ENCODE measurements at regions not wholly inside any gene's neighbourhood (a gene's known extent, or its start where the extent isn't known, plus 50 kb on each side); places are given as distances from the start of the nearest gene placed in this dataset.

GRCh38 chr12:24630856-24631255, 318.0 kb downstream of the BCAT1 start:
- Histone ChIP-seq H3K4me1 (ENCODE audit: control insufficient read depth, extremely low read depth, insufficient read depth, low read length) (no peaks in the 10 kb centered on the region), H3K4me2 (ENCODE audit: insufficient read depth, low read length) (no peak overlapping the region), H3K4me3 (replicated peaks in 1 of 3; ENCODE audit: insufficient read depth in 1 of 3, low read depth in 1 of 3, low read length in 3 of 3) (no peak overlapping the region), H3K27me3 (ENCODE audit: control insufficient read depth in 2 of 2, insufficient read depth in 2 of 2, low read length in 2 of 2) (peaks cover 0 to 2% of the 10 kb centered on the region in 2 experiments), H3K9ac (replicated peaks; ENCODE audit: extremely low read depth, insufficient read depth, low read length) (no peak overlapping the region), H2AFZ (ENCODE audit: low read depth, low read length) (no peak overlapping the region), H3K36me3 (ENCODE audit: control insufficient read depth in 2 of 2, extremely low read depth in 1 of 2, insufficient read depth in 2 of 2, low read length in 2 of 2) (no peaks in the 10 kb centered on the region), H3K9me1 (replicated peaks; ENCODE audit: control insufficient read depth, extremely low read depth, insufficient read depth, low read length) (no peaks in the 10 kb centered on the region), H4K20me1 (replicated peaks; ENCODE audit: control insufficient read depth, extremely low read depth, insufficient read depth, low read length) (no peaks in the 10 kb centered on the region), H3K9me3 (replicated peaks; ENCODE audit: control insufficient read depth, insufficient read depth, low read length) (no peaks in the 10 kb centered on the region), H3K27ac (ENCODE audit: insufficient read depth, low read depth, low read length) (no peak overlapping the region), H3K79me2 (ENCODE audit: control insufficient read depth, insufficient read depth, low read length) (no peaks in the 10 kb centered on the region)
- CTCF ChIA-PET = no interaction called here
- POLR2A ChIA-PET = no interaction called here
- no peak for FAIRE-seq
- intact Hi-C loops (cut with micrococcal nuclease) (no loop called here), dilution Hi-C loops (cut with MboI; ENCODE audit: extremely low pct_ligation_motif_present, low sequenced_read_pairs) (no loop called here)
- DNase-seq (ENCODE audit: low read depth, low spot score) = no peak
- no peak for TF ChIP-seq EZH2 (IDR thresholded peaks at IDR 0.05; ENCODE audit: borderline replicate concordance, low read depth, low read length, severe bottlenecking)
- TF ChIP-seq GATA2 (IDR thresholded peaks at IDR 0.05; ENCODE audit: insufficient read depth, insufficient read length, low read depth, low read length) = no peak
- TF ChIP-seq MAX (IDR thresholded peaks at IDR 0.05; ENCODE audit: insufficient read depth, insufficient read length) = no peak
- TF ChIP-seq JUN (IDR thresholded peaks at IDR 0.05; ENCODE audit: borderline replicate concordance, insufficient read depth, insufficient read length, low read depth) = no peak
- TF ChIP-seq POLR2A (IDR thresholded peaks at IDR 0.05; ENCODE audit: low read depth, low read length) = no peak
- no peak for TF ChIP-seq FOS (IDR thresholded peaks at IDR 0.05; ENCODE audit: borderline replicate concordance, insufficient read depth, low read length)
- no peak for TF ChIP-seq POLR2AphosphoS5 (IDR thresholded peaks at IDR 0.05; ENCODE audit: insufficient read depth, low read depth, low read length)
- no peak for TF ChIP-seq MYC (IDR thresholded peaks at IDR 0.05; ENCODE audit: low read depth, low read length)
- TF ChIP-seq CTCF (IDR thresholded peaks at IDR 0.05; ENCODE audit: extremely low read depth in 1 of 2, insufficient read depth in 1 of 2, low read depth in 1 of 2, low read length in 2 of 2) = no peak
- BruUV-seq (replicated peaks) = no TSS peak
